Endothelial cell (in vitro differentiated cells): ENCODE measurements at regions not wholly inside any gene's neighbourhood (a gene's known extent, or its start where the extent isn't known, plus 50 kb on each side); places are given as distances from the start of the nearest gene placed in this dataset.

Experiments
- DNase-seq: peaks from one replicate; pipeline ENCODE4 v3.0.0; 2021; ENCODE audit warnings: low spot score
- H3K27ac Mint-ChIP-seq: one replicate; pipeline ENCODE4 v1.8.0; 2021; ENCODE audit warnings: mixed read lengths, inconsistent platforms; ENCODE audit not compliant: unreplicated experiment
- H3K27me3 Mint-ChIP-seq: one replicate; pipeline ENCODE4 v1.8.0; 2021; ENCODE audit warnings: mild to moderate bottlenecking, moderate library complexity, mixed read lengths, inconsistent platforms; ENCODE audit not compliant: unreplicated experiment
- H3K36me3 Mint-ChIP-seq: one replicate; pipeline ENCODE4 v1.8.0; 2021; ENCODE audit warnings: mild to moderate bottlenecking, low read depth, mixed read lengths, inconsistent platforms; ENCODE audit not compliant: unreplicated experiment
- H3K4me1 Mint-ChIP-seq: one replicate; pipeline ENCODE4 v1.8.0; 2021; ENCODE audit warnings: mild to moderate bottlenecking, mixed read lengths, inconsistent platforms; ENCODE audit not compliant: unreplicated experiment
- H3K4me3 Mint-ChIP-seq: one replicate; pipeline ENCODE4 v1.8.0; 2021; ENCODE audit warnings: mild to moderate bottlenecking, mixed read lengths, inconsistent platforms; ENCODE audit not compliant: unreplicated experiment
- H3K9me3 Mint-ChIP-seq: one replicate; pipeline ENCODE4 v1.8.0; 2021; ENCODE audit warnings: mixed read lengths, inconsistent platforms; ENCODE audit not compliant: unreplicated experiment
- CTCF ChIP-seq: fragments of 200-600 bp; sonication (generic); IDR thresholded peaks from one replicate; pipeline ENCODE4 v1.5.0; 2021; ENCODE audit warnings: antibody characterized with exemption; ENCODE audit not compliant: unreplicated experiment

- no peak for DNase-seq
- no peak overlapping the region for H3K27ac Mint-ChIP-seq
- no peak for TF ChIP-seq CTCF
- no peaks in the 10 kb centered on the region for H3K9me3 Mint-ChIP-seq
- H3K4me1 Mint-ChIP-seq: no peaks in the 10 kb centered on the region
- H3K4me3 Mint-ChIP-seq: no peak overlapping the region
- no peaks in the 10 kb centered on the region for H3K36me3 Mint-ChIP-seq
- H3K27me3 Mint-ChIP-seq: no peaks in the 10 kb centered on the region
Measured at GRCh38 chr13:85408415-85408814, 390.8 kb downstream of the SLITRK6 start.

- no peak overlapping the region for H3K27ac Mint-ChIP-seq
- no peaks in the 10 kb centered on the region for H3K9me3 Mint-ChIP-seq
- DNase-seq: no peak
- H3K4me3 Mint-ChIP-seq: no peak overlapping the region
- TF ChIP-seq CTCF: no peak
- no peaks in the 10 kb centered on the region for H3K27me3 Mint-ChIP-seq
- no peaks in the 10 kb centered on the region for H3K36me3 Mint-ChIP-seq
- H3K4me1 Mint-ChIP-seq: no peaks in the 10 kb centered on the region
Measured at GRCh38 chr13:85406269-85406975, 392.8 kb downstream of the SLITRK6 start.

GRCh38 chr13:85405316-85405897 lies 393.8 kb downstream of the SLITRK6 start:
- no peak for TF ChIP-seq CTCF
- Mint-ChIP-seq H3K9me3 (no peaks in the 10 kb centered on the region), H3K27ac (no peak overlapping the region), H3K27me3 (no peaks in the 10 kb centered on the region), H3K4me3 (no peak overlapping the region), H3K36me3 (no peaks in the 10 kb centered on the region), H3K4me1 (no peaks in the 10 kb centered on the region)
- DNase-seq: no peak

- Mint-ChIP-seq H3K36me3 (no peaks in the 10 kb centered on the region), H3K9me3 (no peaks in the 10 kb centered on the region), H3K27ac (no peak overlapping the region), H3K4me1 (no peaks in the 10 kb centered on the region), H3K4me3 (no peak overlapping the region), H3K27me3 (peaks cover 2% of the 10 kb centered on the region)
- no peak for DNase-seq
- no peak for TF ChIP-seq CTCF
Measured at GRCh38 chr13:85386424-85386823, 412.8 kb downstream of the SLITRK6 start.

- no peak for TF ChIP-seq CTCF
- H3K4me1 Mint-ChIP-seq: no peaks in the 10 kb centered on the region
- no peak overlapping the region for H3K4me3 Mint-ChIP-seq
- no peak overlapping the region for H3K27ac Mint-ChIP-seq
- DNase-seq: no peak
- no peaks in the 10 kb centered on the region for H3K27me3 Mint-ChIP-seq
- H3K36me3 Mint-ChIP-seq: no peaks in the 10 kb centered on the region
- no peaks in the 10 kb centered on the region for H3K9me3 Mint-ChIP-seq
Measured at GRCh38 chr13:85383291-85383690, 415.9 kb downstream of the SLITRK6 start.
